ENCODE measurements at regions not wholly inside any gene's neighbourhood (a gene's known extent, or its start where the extent isn't known, plus 50 kb on each side); places are given as distances from the start of the nearest gene placed in this dataset.

DNA sequence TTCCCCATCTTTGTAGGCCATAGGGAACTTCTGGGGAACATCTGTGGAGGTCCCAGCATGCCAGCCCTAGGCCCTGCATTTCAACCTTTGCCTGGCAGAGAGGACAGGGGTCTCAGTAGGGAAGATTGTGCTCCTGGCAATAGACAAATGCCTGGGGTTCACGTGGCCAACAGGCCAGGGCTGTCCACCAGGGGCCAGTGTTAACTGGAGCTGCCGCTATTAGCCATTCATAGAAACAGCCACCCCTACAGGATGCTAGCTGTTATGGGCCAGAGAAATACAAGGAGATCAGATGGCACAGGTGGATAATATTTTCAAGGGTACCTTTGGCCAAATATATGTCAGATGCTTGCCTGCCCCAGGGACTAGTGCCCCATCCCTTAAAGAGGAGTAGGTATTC, 932.9 kb downstream of the QKI start:
- H3K36me3 Mint-ChIP-seq (ENCODE audit: insufficient read depth, unreplicated experiment) = no peaks in the 10 kb centered on the region
- no peaks in the 10 kb centered on the region for H3K27me3 Mint-ChIP-seq (ENCODE audit: insufficient read depth, unreplicated experiment)
- H3K4me3 Mint-ChIP-seq (ENCODE audit: unreplicated experiment) = no peak overlapping the region
- TF ChIP-seq, protein P1, sequence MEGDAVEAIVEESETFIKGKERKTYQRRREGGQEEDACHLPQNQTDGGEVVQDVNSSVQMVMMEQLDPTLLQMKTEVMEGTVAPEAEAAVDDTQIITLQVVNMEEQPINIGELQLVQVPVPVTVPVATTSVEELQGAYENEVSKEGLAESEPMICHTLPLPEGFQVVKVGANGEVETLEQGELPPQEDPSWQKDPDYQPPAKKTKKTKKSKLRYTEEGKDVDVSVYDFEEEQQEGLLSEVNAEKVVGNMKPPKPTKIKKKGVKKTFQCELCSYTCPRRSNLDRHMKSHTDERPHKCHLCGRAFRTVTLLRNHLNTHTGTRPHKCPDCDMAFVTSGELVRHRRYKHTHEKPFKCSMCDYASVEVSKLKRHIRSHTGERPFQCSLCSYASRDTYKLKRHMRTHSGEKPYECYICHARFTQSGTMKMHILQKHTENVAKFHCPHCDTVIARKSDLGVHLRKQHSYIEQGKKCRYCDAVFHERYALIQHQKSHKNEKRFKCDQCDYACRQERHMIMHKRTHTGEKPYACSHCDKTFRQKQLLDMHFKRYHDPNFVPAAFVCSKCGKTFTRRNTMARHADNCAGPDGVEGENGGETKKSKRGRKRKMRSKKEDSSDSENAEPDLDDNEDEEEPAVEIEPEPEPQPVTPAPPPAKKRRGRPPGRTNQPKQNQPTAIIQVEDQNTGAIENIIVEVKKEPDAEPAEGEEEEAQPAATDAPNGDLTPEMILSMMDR (IDR thresholded peaks at IDR 0.05; ENCODE audit: unreplicated experiment) = no peak
- no peaks in the 10 kb centered on the region for H3K9me3 Mint-ChIP-seq (ENCODE audit: unreplicated experiment)
- ChIA-PET POLR2A (no interaction called here), CTCF (no interaction called here)
- no TSS peak for BruUV-seq (replicated peaks)
- intact Hi-C loops (cut with micrococcal nuclease) = no loop called here
- no peak for DNase-seq (ENCODE audit: unreplicated experiment)
- H3K4me1 Mint-ChIP-seq (ENCODE audit: insufficient read depth, unreplicated experiment) = peaks cover 14% of the 10 kb centered on the region
- no peak overlapping the region for H3K27ac Mint-ChIP-seq (ENCODE audit: low read depth, unreplicated experiment)

DNA sequence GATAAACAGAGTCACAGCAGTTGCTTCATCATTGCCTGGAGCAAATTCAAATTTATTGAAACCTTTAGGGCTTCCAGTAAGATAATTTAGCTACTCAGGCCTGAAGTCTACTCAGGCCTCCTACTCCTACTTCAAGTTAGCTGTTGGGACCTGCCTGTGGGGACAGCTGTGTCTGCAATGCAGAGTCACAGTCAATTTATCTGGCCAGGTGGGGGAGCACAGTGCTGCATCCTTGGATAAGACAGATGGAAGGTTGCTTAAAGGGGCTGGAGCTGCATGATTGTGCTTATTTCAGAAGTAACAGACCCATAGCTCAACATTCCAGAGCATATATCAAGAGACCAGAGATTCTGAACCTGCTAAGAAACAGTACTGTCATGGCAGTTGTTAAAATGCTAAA, 932.1 kb downstream of the QKI start:
- intact Hi-C loops (cut with micrococcal nuclease) = no loop called here
- POLR2A ChIA-PET = interaction anchor here (0.6 kb wide), 1 partner anchor 114 kb away, joined by 4 read pairs; no protein-coding TSS in a partner anchor
- no peaks in the 10 kb centered on the region for H3K36me3 Mint-ChIP-seq (ENCODE audit: insufficient read depth, unreplicated experiment)
- TF ChIP-seq, protein P1 (IDR thresholded peaks at IDR 0.05; ENCODE audit: unreplicated experiment) = no peak
- no TSS peak for BruUV-seq (replicated peaks)
- no peak overlapping the region for H3K27ac Mint-ChIP-seq (ENCODE audit: low read depth, unreplicated experiment)
- no peak for DNase-seq (ENCODE audit: unreplicated experiment)
- peaks cover 14% of the 10 kb centered on the region for H3K4me1 Mint-ChIP-seq (ENCODE audit: insufficient read depth, unreplicated experiment)
- no peaks in the 10 kb centered on the region for H3K27me3 Mint-ChIP-seq (ENCODE audit: insufficient read depth, unreplicated experiment)
- CTCF ChIA-PET = no interaction called here
- no peak overlapping the region for H3K4me3 Mint-ChIP-seq (ENCODE audit: unreplicated experiment)
- H3K9me3 Mint-ChIP-seq (ENCODE audit: unreplicated experiment) = no peaks in the 10 kb centered on the region

DNA sequence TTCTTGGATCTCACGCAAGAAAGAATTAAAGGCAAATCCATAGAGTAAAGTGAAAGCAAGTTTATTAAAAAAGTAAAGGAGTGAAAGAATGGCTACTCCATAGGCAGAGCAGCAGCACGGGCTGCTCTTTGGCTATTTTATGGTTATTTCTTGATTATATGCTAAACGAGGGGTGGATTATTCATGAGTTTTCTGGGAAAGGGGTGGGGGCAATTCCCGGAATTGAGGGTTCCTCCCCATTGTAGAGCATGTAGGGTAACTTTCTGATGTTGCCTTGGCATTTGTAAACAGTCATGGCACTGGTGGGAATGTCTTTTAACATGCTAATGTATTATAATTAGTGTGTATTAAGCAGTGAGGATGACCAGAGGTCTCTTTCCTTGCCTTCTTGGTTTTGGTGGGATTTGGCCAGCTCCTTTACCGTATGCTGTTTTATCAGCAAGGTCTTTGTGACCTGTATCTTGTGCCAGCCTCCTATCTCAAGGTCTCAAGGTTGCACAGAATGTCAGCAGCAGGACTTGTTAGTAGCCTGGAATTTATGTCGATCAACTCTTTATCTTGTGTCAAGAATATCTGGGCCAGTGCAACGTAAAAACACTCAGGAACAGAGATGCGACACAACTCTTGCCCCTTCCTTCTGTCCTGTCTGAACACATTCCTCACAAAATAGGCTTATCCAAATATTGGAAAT, 931.4 kb downstream of the QKI start:
- H3K4me3 Mint-ChIP-seq (ENCODE audit: unreplicated experiment) = no peak overlapping the region
- H3K27ac Mint-ChIP-seq (ENCODE audit: low read depth, unreplicated experiment) = no peak overlapping the region
- POLR2A ChIA-PET = no interaction called here
- H3K27me3 Mint-ChIP-seq (ENCODE audit: insufficient read depth, unreplicated experiment) = no peaks in the 10 kb centered on the region
- no peaks in the 10 kb centered on the region for H3K9me3 Mint-ChIP-seq (ENCODE audit: unreplicated experiment)
- intact Hi-C loops (cut with micrococcal nuclease) = no loop called here
- no peak for DNase-seq (ENCODE audit: unreplicated experiment)
- H3K36me3 Mint-ChIP-seq (ENCODE audit: insufficient read depth, unreplicated experiment) = no peaks in the 10 kb centered on the region
- CTCF ChIA-PET = no interaction called here
- no TSS peak for BruUV-seq (replicated peaks)
- TF ChIP-seq, protein P1 (IDR thresholded peaks at IDR 0.05; ENCODE audit: unreplicated experiment) = no peak
- peaks cover 14% of the 10 kb centered on the region for H3K4me1 Mint-ChIP-seq (ENCODE audit: insufficient read depth, unreplicated experiment)

DNA sequence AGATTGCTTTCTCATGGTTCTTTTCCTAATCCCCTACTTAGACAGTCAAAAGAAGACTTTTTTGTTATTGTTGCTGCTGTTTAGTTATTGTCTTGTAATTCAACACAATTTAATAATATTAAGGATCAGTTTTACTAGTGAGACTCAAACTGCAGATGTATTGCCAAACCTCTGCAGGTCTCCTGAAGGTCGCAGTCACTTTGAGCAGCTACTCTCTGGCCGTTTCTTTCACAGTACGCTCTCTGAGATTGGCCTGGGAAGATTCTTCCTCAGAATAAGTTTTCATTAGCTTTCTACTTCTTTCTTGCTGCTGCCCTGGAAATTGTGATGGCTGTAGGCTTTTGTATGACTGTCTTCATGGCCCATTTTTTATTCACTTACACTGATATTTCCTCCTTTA, 930.8 kb downstream of the QKI start:
- Mint-ChIP-seq H3K9me3 (ENCODE audit: unreplicated experiment) (no peaks in the 10 kb centered on the region), H3K36me3 (ENCODE audit: insufficient read depth, unreplicated experiment) (no peaks in the 10 kb centered on the region), H3K27ac (ENCODE audit: low read depth, unreplicated experiment) (no peak overlapping the region), H3K4me3 (ENCODE audit: unreplicated experiment) (no peak overlapping the region), H3K27me3 (ENCODE audit: insufficient read depth, unreplicated experiment) (no peaks in the 10 kb centered on the region), H3K4me1 (ENCODE audit: insufficient read depth, unreplicated experiment) (peaks cover 14% of the 10 kb centered on the region)
- BruUV-seq (replicated peaks) = no TSS peak
- intact Hi-C loops (cut with micrococcal nuclease) = no loop called here
- DNase-seq (ENCODE audit: unreplicated experiment) = no peak
- POLR2A ChIA-PET = no interaction called here
- TF ChIP-seq, protein P1 (IDR thresholded peaks at IDR 0.05; ENCODE audit: unreplicated experiment) = no peak
- CTCF ChIA-PET = no interaction called here
